ENCODE measurements at regions not wholly inside any gene's neighbourhood (a gene's known extent, or its start where the extent isn't known, plus 50 kb on each side); places are given as distances from the start of the nearest gene placed in this dataset.

DNA sequence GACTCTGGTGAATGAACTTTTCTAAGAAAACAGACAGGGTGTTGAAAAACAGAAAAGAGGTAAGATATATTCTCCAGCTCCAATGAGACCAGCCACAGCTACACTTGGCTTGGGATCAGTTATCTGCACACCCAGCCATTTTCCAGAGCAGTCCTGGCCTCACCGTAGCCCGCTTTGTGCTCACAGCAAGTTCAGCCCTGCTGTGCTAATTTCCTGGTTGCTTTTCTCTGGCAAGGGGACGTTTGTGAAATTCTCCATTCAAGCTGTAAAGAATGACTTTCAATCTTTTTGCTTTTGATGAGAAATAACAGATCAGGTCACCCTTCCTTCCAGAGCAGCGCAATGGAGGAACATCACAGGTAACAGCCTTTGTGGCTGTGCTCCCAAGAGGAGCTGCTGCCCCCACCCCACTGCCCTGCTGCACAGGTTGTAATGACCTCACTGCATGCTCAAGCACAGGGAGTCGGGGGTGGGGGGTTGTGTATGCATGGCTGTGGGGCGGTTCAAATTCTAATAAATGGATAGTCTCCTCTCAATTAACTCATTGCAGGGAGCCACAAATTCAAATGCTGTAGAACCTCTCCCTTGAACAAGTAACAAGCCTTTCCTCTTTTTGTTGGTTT lies 516.6 kb upstream of the NBEA start:
- DNase-seq (ENCODE audit: extremely low read depth, low read depth), result no peak

GRCh38 chr13:34428911-34429310 lies 513.2 kb upstream of the NBEA start:
- DNase-seq (ENCODE audit: extremely low read depth, low read depth), result no peak

GRCh38 chr13:34430294-34430693 lies 511.8 kb upstream of the NBEA start:
- DNase-seq (ENCODE audit: extremely low read depth, low read depth), result no peak

DNA sequence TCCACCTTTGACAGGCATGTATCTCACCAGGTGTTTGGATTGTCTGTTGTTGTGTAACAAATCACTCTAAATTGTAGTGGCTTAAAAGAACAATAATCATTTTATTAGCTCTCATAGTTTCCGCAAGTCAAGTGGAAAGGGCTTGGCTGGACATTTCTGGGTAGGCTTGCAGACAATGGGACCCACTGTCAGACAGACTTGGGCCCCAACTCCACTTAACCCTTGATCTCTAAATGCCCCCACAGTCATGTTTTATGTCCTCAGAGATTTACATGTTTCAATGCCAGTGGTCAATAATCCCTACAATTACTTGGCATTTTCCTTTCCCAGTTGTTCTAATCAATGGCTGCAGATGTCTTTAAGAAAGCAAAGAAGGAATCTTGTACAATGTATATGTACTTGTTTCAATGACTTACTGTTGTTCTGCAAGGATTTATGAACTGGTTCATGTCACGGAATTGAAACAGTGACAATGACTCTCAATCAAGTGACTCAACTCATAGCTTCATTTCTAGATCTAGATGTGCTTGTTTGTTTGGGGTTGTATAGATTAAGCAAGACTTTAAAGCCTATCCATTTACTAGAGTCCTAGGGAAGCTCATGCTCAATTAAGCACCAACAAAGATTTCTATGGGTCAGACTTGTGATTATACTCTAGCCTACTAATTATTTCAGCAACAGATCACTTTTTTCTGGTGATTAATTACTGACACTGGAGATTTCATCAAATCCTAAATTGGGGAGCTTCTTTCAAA lies 510.1 kb upstream of the NBEA start:
- no peak for DNase-seq (ENCODE audit: extremely low read depth, low read depth)

- DNase-seq (ENCODE audit: extremely low read depth, low read depth), result no peak
These were observed 506.7 kb upstream of the NBEA start for GRCh38 chr13:34435338-34435737.

DNA sequence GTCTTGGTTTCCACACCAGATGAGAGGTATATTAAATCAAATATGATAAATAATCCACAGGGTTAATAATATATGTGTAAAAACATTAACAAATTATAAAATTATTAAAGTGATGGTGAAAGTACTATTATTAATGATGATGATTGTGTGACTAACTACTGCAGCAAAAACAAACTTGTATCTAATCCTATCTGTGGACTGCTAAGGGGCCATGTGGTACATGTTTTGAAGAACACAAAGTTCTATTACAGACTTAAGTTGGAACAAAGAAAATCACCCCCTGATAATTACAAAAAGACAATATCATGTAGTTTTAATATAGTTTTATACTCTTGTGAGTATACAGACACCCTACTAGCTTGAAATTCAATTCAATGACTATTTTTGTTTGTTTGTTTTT lies 504.2 kb upstream of the NBEA start:
- no peak for DNase-seq (ENCODE audit: extremely low read depth, low read depth)

GRCh38 chr13:34452831-34453230 lies 489.2 kb upstream of the NBEA start:
- DNase-seq (ENCODE audit: extremely low read depth, low read depth), result no peak

- no peak for DNase-seq (ENCODE audit: extremely low read depth, low read depth)
These were observed 483.0 kb upstream of the NBEA start for GRCh38 chr13:34458756-34459715.

DNA sequence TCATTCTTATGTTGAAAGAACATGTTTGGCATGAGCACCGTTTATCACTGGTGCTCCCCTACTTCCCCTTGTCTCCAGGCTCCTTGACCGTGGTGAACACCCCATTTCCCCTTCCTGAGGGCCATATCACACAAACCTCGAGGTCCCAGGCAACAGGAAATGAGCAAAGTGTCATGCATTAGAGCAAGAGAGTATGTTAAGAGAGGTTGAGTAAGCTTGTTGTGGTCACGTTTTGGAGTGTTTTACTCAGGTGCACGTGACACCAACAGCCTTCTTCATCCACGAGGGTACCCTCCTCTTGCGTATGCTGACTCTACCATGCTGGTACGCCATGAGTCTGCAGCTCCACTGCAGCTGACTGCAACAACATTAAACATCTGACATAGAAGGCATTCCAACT lies 482.2 kb upstream of the NBEA start:
- DNase-seq (ENCODE audit: extremely low read depth, low read depth), result no peak

DNA sequence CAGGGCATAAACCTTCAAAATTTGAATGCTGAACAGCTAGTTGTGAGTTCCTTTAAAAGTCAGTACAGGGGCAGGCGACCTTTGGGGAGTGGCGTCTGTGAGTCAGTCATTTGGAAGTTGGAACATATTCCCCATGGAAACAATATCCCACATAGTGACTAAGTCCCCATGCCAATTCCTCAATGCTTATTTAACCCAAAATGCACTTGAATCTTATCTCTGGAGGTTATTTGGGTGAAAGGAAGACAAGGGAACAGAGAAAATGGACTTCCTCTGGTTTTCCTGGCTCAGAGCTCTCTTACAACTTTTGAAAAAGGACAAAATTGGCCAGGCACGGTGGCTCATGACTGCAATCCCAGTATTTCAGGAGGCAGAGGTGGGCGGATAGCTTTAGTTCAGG lies 479.2 kb upstream of the NBEA start:
- DNase-seq (ENCODE audit: extremely low read depth, low read depth), result no peak

DNA sequence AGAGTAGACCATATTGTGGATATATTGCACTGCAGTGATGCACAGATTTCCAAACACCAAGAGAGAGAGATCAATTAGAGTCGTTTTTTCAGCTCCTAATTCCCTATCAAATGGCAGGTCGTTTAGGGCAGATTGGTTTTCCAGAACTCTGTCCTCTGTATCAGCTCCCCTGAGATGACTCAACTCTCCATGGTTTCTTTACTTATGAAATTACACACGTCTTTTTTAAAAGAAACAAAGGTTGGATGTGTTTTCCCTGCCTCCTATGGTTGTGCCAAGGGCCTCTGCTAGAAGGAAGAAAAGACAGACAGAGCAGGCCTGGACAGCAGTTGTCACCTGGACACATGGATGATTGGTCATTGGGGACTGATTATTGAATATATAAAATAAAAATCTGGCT lies 478.1 kb upstream of the NBEA start:
- DNase-seq (ENCODE audit: extremely low read depth, low read depth), result no peak

DNA sequence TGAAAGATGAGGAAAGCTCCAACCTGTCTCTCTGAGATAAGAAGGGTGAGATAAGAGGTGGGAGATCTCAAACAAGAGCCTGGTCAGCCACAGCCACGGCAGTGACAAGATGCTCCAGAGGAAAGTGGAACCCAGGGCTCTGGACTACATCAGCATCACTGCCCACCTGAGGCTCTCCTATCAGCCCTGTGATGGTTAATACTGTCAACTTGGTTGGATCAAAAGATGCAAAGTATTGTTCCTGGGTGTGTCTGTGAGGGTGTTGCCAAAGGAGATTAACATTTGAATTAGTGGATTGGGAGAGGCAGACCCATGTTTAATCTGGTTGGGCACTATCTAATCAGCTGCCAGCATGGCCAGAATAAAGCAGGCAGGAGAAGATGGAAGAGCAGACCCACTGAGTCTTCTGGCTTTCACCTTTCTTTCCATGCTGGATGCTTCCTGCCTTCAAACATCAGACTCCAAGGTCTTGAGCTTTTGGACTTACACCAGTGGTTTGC lies 476.6 kb upstream of the NBEA start:
- no peak for DNase-seq (ENCODE audit: extremely low read depth, low read depth)

- no peak for DNase-seq (ENCODE audit: extremely low read depth, low read depth)
These were observed 475.8 kb upstream of the NBEA start for GRCh38 chr13:34466301-34466700.

- no peak for DNase-seq (ENCODE audit: extremely low read depth, low read depth)
These were observed 474.5 kb upstream of the NBEA start for GRCh38 chr13:34467450-34468083.

DNA sequence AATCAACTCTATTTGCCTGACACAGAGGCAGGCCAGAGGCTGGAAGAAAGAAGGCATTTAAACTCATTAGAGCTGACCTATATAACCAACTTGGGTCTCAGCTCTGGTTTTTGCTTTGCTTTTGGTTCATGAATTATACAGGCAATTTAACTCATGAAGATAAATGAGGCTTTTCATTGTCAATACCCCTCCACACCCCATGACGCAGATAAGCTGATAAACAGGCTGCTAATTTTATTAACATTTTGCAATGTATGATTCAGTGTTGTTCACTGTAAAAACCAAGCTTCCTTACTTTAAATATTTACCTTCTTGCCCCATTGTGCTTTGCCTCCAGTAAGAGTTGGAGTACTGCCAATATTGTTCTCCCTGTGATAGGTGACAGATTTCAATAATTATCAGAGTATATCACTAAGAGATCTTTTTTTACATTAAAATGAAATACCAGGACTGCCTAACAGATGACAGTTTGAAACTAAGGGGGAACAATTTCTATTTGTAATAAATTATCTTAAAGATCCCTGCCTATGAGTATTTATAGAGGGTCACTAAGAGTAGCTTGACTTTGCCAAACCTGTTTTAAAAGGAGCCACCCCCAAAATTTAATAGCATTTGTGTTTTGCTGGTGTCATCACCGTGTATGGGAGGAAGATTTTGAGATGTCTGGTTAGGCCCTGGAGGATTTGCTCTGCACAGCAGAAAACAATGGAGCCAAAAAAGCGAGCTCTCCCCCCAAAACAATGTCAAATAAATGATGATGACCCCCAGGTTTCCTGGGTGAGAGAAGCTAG lies 472.7 kb upstream of the NBEA start:
- no peak for DNase-seq (ENCODE audit: extremely low read depth, low read depth)

DNA sequence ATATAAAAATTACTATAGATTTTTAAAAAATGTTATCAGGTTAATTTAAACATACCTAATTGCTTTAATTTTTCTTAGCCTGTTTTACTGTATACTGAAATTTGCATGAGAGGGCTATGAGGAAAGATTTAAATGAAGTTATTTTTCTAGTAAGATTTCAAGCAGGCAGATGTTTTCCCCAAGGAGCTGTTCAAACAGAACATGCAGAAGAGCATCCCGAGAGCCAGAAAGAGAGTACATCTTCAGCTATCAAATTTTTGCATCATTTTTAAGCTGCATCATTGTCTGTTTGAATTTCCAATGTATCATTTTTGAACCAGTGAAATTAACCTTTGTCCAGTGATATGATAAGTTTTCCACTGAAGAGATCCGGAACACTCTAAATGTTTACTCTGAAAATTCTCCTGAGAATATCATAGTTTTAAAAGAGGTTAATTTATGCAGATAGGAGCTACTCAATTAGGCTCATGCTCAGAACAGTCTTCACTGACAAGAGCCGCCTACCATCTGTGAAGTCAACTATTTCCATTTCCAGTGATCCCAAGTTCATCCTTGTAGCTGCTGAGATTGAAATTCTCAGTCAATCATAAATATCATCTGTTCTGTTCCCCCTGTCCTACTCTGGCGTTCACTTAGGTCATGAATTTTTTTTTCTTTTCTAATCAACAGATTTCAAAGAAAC lies 467.7 kb upstream of the NBEA start:
- no peak for DNase-seq (ENCODE audit: extremely low read depth, low read depth)

GRCh38 chr13:34478376-34478775 lies 463.7 kb upstream of the NBEA start:
- DNase-seq (ENCODE audit: extremely low read depth, low read depth), result no peak

GRCh38 chr13:34502011-34502410 lies 440.1 kb upstream of the NBEA start:
- no peak for DNase-seq (ENCODE audit: extremely low read depth, low read depth)

DNA sequence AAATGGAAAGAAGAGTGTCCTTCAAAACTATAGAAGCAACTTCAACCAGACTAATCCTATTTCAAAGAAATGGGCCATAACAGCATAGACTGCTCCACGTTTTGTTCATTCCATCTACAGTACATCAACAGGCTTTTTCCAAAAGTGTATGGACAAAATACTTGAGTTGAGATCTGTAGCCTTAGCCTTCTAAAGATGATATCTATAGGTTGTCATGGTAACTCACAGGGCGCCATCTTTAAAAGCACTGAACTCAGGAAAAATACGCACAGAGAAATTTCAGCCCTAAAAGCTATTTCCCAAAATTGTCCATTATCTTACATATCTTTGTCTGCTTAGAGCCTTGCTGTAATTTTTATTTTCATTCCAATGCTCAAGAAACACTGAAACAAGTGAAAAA lies 439.4 kb upstream of the NBEA start:
- DNase-seq (ENCODE audit: extremely low read depth, low read depth), result no peak

All from NCI-H460 (cell line).